DND-41 (cell line): ENCODE measurements at regions not wholly inside any gene's neighbourhood (a gene's known extent, or its start where the extent isn't known, plus 50 kb on each side); places are given as distances from the start of the nearest gene placed in this dataset.

Experiments
- CTCF ChIP-seq: IDR thresholded peaks from 2 replicates; pipeline ENCODE4 v1.5.1; 2012; ENCODE audit warnings: borderline replicate concordance, low read length, moderate library complexity, mild to moderate bottlenecking; ENCODE audit not compliant: poor library complexity, severe bottlenecking; ENCODE audit errors: extremely low read depth
- EZH2 ChIP-seq: IDR thresholded peaks from 3 replicates; pipeline ENCODE4 v1.6.1; 2012; ENCODE audit warnings: borderline replicate concordance, low read depth, mild to moderate bottlenecking, moderate library complexity, low read length, inconsistent platforms; ENCODE audit not compliant: severe bottlenecking

- TF ChIP-seq CTCF (no peak), EZH2 (no peak)
Measured at GRCh38 chr5:143484601-143485000, 81.1 kb upstream of the NR3C1 start.
